ENCODE measurements at regions not wholly inside any gene's neighbourhood (a gene's known extent, or its start where the extent isn't known, plus 50 kb on each side); places are given as distances from the start of the nearest gene placed in this dataset.

DNA sequence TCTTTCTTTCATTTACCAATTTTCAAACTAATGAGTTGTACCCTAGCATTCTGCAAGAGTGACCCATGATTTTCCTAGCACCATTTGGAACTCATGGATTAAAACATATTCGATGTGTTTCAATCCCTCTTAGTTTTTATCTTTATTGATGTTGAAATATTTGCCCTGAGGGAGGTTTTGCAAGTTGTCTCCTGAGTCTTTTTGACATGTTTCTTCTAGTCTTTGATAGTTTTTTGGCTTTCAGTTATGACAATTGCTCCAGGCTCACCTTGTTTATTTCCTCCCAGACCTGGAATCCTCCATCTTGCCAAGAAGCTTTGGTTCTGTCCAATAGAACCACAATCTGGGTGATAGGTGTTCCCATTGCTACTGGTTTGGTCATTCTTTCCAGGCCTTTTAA lies 327.8 kb downstream of the WDR11 start:
- CTCF ChIA-PET = no interaction called here
- H3K4me3 Mint-ChIP-seq = no peak overlapping the region

DNA sequence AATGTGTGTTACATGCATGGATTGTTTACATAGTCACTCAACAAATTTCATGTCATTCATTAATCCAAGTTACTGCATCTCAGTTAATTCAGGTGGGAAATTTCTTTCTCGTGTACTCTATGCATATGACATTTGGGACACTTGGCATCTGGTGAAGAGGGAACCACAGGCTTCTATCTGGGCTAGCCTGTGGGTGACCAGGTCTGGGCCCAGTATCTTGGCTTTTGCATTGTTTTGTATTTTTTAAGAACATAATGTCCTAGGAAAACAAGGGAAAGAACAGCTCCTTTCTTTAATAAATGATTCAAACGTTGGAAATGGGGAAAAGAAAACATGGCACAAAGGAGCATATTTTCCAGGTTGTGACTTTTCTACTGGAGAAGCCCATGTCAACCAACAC lies 331.1 kb downstream of the WDR11 start:
- no peaks in the 10 kb centered on the region for H3K27me3 Mint-ChIP-seq
- no peaks in the 10 kb centered on the region for H3K4me1 Mint-ChIP-seq
- H3K36me3 Mint-ChIP-seq (ENCODE audit: low read depth) = no peaks in the 10 kb centered on the region
- intact Hi-C loops (cut with micrococcal nuclease) = no loop called here
- H3K27ac Mint-ChIP-seq = no peak overlapping the region
- H3K4me3 Mint-ChIP-seq = no peak overlapping the region
- ATAC-seq (ENCODE audit: low read depth) = no peak
- DNase-seq = no peak
- TF ChIP-seq, protein P1, sequence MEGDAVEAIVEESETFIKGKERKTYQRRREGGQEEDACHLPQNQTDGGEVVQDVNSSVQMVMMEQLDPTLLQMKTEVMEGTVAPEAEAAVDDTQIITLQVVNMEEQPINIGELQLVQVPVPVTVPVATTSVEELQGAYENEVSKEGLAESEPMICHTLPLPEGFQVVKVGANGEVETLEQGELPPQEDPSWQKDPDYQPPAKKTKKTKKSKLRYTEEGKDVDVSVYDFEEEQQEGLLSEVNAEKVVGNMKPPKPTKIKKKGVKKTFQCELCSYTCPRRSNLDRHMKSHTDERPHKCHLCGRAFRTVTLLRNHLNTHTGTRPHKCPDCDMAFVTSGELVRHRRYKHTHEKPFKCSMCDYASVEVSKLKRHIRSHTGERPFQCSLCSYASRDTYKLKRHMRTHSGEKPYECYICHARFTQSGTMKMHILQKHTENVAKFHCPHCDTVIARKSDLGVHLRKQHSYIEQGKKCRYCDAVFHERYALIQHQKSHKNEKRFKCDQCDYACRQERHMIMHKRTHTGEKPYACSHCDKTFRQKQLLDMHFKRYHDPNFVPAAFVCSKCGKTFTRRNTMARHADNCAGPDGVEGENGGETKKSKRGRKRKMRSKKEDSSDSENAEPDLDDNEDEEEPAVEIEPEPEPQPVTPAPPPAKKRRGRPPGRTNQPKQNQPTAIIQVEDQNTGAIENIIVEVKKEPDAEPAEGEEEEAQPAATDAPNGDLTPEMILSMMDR (IDR thresholded peaks at IDR 0.05) = no peak
- POLR2A ChIA-PET = no interaction called here
- CTCF ChIA-PET = no interaction called here
- no peaks in the 10 kb centered on the region for H3K9me3 Mint-ChIP-seq

More for the DNA sequence above, 327.8 kb downstream of the WDR11 start:
- TF ChIP-seq, protein P1 (IDR thresholded peaks at IDR 0.05) = no peak
- DNase-seq (no peak), ATAC-seq (ENCODE audit: low read depth) (no peak)
- Mint-ChIP-seq H3K9me3 (no peaks in the 10 kb centered on the region), H3K27me3 (no peaks in the 10 kb centered on the region), H3K36me3 (ENCODE audit: low read depth) (no peaks in the 10 kb centered on the region), H3K27ac (no peak overlapping the region), H3K4me1 (no peaks in the 10 kb centered on the region)
- POLR2A ChIA-PET = no interaction called here
- intact Hi-C loops (cut with micrococcal nuclease) = no loop called here

DNA sequence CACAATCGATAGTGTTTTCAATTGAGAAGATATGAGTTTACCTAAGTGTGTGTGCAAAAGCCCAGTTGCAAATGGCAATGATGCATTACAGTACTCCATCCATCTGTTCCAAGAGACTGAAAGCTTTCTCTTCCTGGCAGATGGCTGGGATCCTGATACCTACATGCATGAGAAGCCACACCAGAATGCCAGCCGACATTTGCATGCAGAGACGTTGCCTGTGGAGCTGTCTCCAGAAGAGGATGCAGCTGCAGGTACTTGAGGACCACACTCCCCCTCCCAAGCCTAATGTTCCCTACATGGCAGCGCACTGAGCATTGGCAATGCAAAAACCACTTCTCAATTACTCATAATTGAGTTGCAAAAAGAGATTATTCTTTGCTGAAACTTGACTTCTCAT lies 332.1 kb downstream of the WDR11 start:
- intact Hi-C loops (cut with micrococcal nuclease) = no loop called here
- Mint-ChIP-seq H3K36me3 (ENCODE audit: low read depth) (no peaks in the 10 kb centered on the region), H3K27ac (no peak overlapping the region), H3K27me3 (no peaks in the 10 kb centered on the region), H3K4me1 (no peaks in the 10 kb centered on the region), H3K4me3 (no peak overlapping the region), H3K9me3 (no peaks in the 10 kb centered on the region)
- TF ChIP-seq, protein P1 (IDR thresholded peaks at IDR 0.05) = no peak
- POLR2A ChIA-PET = no interaction called here
- DNase-seq (no peak), ATAC-seq (ENCODE audit: low read depth) (no peak)
- CTCF ChIA-PET = no interaction called here

DNA sequence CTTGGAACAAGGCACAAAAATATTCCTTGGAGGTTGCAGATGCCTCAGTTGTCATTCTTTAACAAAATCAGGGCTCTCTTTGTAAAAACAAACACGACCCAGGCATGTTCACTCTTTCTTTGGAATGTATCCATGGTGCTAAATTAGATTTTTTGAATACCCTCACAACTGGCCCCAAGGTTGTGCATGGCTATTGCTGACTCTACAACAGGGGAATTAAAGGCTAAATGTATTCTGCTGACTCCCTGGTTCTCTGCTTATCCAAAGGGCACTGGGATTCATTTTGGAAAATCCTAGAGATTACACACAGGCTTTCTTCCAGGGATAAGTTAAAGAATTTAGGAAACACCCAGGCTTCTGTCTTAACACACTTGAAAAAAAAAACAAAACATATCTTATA lies 332.5 kb downstream of the WDR11 start:
- ATAC-seq (ENCODE audit: low read depth) = no peak

GRCh38 chr10:121185816-121186455 lies 334.8 kb downstream of the WDR11 start:
- intact Hi-C loops (cut with micrococcal nuclease) = no loop called here
- Mint-ChIP-seq H3K4me3 (no peak overlapping the region), H3K27ac (no peak overlapping the region), H3K4me1 (no peaks in the 10 kb centered on the region), H3K36me3 (ENCODE audit: low read depth) (no peaks in the 10 kb centered on the region), H3K9me3 (no peaks in the 10 kb centered on the region), H3K27me3 (no peaks in the 10 kb centered on the region)
- ChIA-PET POLR2A (no interaction called here), CTCF (no interaction called here)
- no peak for ATAC-seq (ENCODE audit: low read depth)
- no peak for DNase-seq
- TF ChIP-seq, protein P1 (IDR thresholded peaks at IDR 0.05) = no peak

More for the DNA sequence above, 332.5 kb downstream of the WDR11 start:
- DNase-seq = no peak
- TF ChIP-seq, protein P1 (IDR thresholded peaks at IDR 0.05) = no peak
- Mint-ChIP-seq H3K4me3 (no peak overlapping the region), H3K9me3 (no peaks in the 10 kb centered on the region), H3K27me3 (no peaks in the 10 kb centered on the region), H3K36me3 (ENCODE audit: low read depth) (no peaks in the 10 kb centered on the region), H3K4me1 (no peaks in the 10 kb centered on the region), H3K27ac (no peak overlapping the region)
- ChIA-PET CTCF (no interaction called here), POLR2A (no interaction called here)
- intact Hi-C loops (cut with micrococcal nuclease) = no loop called here
